ENCODE measurements at regions not wholly inside any gene's neighbourhood (a gene's known extent, or its start where the extent isn't known, plus 50 kb on each side); places are given as distances from the start of the nearest gene placed in this dataset.

DNA sequence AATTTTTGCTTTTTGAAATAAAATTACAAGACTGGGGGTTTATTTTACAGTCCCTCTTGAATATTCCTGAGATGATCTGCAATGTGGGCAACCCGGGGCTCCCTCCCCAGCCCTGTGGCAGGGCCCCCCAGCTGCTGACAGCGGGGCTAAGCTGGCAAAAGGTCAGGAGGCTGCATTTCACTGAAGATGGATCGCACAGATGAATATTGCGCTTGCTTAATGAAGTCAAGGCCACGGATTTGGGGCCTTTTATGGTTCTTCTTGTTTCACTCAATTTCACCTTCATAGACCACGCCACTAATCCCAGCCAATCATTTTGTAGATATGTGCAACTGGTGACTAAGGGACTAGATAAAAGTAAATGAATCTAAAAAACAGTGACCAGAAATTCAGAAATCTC, 50.8 kb upstream of the SLC22A15 start:
- Histone ChIP-seq H3K4me1 (ENCODE audit: control insufficient read depth, insufficient read depth, low read length, unreplicated experiment) (peaks cover 12% of the 10 kb centered on the region), H3K27ac (ENCODE audit: low read depth, low read length) (no peak overlapping the region), H2AFZ (ENCODE audit: low read length, unreplicated experiment) (no peak overlapping the region), H3K27me3 (ENCODE audit: insufficient read depth, low read length) (no peaks in the 10 kb centered on the region), H3K36me3 (ENCODE audit: insufficient read depth, low read length) (no peaks in the 10 kb centered on the region), H3K79me2 (ENCODE audit: control insufficient read depth, insufficient read depth, low read length, unreplicated experiment) (no peaks in the 10 kb centered on the region), H3K4me3 (ENCODE audit: low read depth, low read length) (no peak overlapping the region)
